ENCODE measurements at regions not wholly inside any gene's neighbourhood (a gene's known extent, or its start where the extent isn't known, plus 50 kb on each side); places are given as distances from the start of the nearest gene placed in this dataset.

GRCh38 chr2:129428086-129428660, 551.3 kb upstream of the RAB6C start:
- no peak for TF ChIP-seq CTCF (IDR thresholded peaks at IDR 0.05)
- TF ChIP-seq EP300 (IDR thresholded peaks at IDR 0.05), result no peak
- TF ChIP-seq POLR2AphosphoS5 (IDR thresholded peaks at IDR 0.05), result no peak
- no peak for TF ChIP-seq POLR2A (IDR thresholded peaks at IDR 0.05)

Measured in gastroesophageal sphincter (tissue), 3 donors.